ENCODE measurements at regions not wholly inside any gene's neighbourhood (a gene's known extent, or its start where the extent isn't known, plus 50 kb on each side); places are given as distances from the start of the nearest gene placed in this dataset.
"Not testable (repeated sequence)": the region's sequence is repeated elsewhere in the genome, so short reads cannot be mapped to it uniquely, and the experiment has no call there.

- peak; percentile 25 for DNase-seq
Observed at GRCh38 chr20:26216025-26216424, 519.4 kb upstream of the ZNF337 start.

DNA sequence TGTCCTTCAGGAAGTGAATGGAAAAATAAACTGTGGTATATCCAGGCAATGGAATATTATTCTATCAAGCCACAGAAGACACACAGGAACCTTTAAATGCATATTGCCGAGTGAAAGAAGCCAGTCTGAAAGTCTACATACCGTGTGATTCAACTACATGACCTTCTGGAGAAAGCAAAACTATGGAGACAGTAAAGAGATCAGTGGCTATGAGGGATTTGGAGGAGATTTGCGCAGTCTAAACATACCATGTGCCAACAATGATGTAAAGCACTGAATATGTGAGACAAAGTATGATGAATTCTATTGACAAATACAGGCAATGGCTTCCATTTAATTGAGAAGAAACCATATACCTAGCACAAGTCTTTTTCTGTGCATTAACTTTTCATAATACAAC, 518.3 kb upstream of the ZNF337 start:
- DNase-seq, result no peak

- DNase-seq, result no peak
Observed at GRCh38 chr20:26209171-26209941, 512.7 kb upstream of the ZNF337 start.

DNA sequence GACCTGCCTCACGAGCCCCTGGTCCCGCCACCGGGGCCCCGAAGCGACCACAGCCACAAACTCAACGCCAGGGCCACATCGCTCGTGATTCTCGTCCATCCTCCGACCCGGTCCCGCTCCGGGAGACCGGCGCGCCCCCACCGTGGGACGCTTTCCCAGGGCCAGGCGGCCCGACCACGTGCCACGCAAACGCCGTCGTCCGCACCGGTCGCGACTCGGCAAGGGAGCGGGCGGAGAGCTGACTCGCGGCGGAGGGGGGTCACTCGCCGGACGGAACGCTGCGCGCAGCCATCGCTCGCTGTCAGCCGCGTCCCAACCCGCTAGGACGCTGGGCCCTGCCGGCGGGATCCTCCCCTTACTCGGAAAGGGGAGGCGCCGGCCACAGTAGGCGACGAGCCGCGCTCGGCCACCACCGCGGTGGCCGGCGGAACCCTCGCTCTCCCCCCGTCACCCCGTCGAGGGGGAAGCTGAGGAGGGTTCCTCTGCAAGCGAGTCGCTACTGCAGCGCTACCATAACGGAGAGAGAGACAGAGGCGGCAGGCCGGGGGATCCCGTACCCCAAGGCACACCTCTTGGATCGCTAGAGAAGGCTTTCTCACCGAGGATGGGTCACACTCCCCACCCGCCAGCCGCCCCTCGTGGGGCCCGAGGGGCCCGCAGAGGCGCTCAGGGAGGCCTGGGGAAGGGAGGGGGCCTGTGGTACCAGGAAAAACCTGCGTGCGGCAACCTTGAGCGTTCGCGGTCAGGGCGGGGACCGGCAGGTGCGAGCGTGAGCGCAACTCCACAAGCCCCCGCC, 511.8 kb upstream of the ZNF337 start:
- no peak for DNase-seq

DNA sequence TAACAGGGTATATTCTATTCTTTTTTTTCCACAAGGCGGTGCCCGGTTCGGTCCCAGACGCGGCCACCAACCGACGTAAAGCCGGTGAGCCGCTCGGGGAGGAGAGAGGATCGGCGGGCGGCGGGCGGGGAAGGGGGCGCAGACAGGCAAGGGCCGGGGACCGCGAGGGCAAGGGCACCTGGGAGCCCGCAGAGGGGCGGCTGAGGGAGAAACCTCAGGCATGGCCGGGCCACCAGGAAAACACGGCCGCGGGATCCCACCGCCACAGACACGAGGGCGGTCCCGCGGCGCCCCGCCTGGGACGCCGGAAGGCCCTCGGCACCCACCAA, 511.3 kb upstream of the ZNF337 start:
- not testable (repeated sequence) for DNase-seq

GRCh38 chr20:26207237-26207966, 510.7 kb upstream of the ZNF337 start:
- DNase-seq, result no peak

DNA sequence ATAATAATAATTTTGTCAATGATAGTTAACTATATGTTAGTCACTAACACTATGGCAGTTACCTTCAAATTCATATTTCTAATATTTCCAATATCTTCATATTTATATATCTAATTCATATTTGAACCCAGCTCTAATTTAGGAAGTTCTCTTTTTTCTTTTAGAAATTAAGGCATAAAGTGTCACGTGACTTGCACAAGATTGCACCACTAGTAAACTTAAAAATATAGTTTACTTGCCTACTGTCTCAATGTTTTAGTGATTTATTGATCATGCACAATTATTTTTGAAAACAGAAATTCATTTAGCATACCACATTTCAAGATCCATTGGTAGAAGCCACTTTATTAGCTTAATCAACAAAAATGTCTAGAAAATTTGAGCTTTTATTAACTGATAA, 508.7 kb upstream of the ZNF337 start:
- no peak for DNase-seq

DNA sequence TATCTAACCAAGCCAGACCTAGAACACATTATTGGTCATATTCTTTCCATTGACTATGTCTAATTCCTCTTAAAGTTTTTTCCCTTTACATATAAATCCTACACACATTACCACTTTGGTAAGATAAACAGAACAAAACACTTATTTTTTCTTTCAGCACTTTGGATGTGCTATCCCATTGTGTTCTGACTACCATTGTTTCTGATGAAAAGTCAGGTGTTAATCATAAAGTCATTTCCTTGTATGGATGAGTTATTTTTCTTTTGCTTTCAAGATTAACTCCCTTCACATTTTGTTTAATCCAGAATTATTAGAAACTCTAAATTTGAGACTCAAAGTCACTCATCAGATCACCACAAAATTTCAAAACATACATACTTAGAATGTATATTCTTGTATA, 504.4 kb upstream of the ZNF337 start:
- DNase-seq, result not testable (repeated sequence)

GRCh38 chr20:26187329-26187728, 490.7 kb upstream of the ZNF337 start:
- DNase-seq, result not testable (repeated sequence)

DNA sequence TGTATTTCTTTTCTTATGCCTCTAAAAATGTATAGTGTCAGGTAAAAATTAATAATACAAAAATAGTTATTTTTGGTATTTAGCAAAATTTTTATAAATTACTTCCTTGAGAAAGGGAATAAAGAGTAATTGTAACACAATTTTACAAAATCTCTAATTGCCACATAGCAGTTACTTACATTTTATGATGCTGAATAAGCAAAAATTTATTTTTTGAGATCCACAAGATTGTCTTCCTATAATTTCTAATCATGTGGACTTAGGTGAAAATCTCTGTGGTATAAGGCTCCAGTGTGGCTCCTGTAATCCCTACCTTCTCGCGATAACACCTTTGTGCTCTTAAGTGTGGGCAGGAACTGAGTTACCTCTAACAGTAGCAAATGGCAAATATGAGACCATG, 487.1 kb upstream of the ZNF337 start:
- DNase-seq, result not testable (repeated sequence)

DNA sequence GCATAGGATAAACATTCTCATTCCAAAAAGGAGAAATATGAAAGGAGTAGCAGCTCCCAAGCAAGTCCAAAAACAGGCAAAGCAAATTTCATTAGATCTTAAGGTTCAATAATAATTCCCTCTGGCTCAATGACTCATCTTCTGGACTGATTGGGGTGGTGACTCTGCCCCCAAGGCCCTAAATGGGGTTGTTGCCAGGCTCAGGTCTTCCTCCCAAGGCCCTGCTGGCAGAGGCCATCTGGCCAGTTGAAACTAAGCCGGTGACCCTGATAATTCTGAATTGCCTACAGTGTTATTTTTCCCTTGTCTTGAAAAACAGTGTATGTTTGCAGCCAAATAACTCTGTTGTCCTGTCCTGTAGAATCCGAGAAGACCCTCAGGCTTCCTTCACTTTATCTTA, 484.7 kb upstream of the ZNF337 start:
- not testable (repeated sequence) for DNase-seq

DNA sequence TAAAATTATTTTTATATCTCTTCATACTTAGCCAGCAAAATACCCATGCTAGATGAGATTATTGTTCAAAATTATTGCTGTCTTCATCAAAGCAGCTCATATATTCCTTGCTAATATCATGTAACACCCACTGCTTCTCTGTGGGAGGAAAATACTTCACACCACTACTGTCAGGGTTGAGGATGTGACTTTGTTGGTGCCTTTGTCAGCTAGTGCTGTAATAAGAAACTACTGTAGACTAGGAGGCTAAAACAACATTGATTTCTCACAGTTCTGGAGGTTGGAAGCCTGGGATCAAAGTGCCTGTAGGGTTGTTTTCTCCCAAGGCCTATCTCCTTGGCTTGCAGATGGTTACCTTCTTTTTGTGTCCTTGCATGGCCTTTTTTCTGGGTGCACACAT, 475.2 kb upstream of the ZNF337 start:
- DNase-seq, result not testable (repeated sequence)

DNA sequence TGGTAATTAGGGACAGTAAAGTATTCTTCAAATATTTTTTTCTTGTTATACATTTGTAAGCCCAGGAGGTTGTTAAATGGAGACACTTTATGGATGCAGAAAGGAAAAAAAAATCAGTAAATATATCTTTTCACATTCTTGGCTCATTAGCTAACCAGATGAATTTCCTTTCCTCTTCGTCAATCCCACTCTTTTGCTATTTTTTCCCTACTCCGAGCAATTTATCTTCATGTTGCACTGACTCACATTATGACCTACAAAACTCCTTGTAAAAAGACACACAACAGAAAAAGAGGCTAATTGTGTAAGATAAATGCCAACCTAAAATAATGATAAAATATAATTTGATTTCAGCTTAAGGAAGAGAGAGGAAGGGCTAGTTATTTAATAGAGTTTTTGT, 472.9 kb upstream of the ZNF337 start:
- DNase-seq, result peak; percentile 56

DNA sequence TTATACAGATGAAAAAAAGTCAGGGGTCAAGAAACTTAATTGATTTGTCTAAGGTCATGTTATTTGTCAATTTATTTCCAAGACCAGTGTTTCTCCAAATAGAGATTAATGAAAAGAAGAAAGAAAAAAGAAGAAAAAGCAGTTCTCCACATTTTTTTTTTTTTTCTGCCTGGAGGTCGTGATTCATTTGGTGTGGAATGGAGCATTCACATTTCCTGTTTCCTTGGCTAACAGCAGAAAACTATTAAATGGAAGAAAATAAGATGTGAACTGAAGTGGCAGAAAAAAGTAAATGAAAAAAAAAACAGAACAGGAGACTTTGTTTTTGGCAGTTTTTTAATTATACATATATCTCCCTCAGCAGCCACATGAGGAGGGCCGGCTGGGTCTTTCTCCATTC, 470.8 kb upstream of the ZNF337 start:
- peak; percentile 49 for DNase-seq

GRCh38 chr20:26163890-26164289, 467.2 kb upstream of the ZNF337 start:
- peak; percentile 95 for DNase-seq

GRCh38 chr20:26163151-26163550, 466.5 kb upstream of the ZNF337 start:
- not testable (repeated sequence) for DNase-seq

DNA sequence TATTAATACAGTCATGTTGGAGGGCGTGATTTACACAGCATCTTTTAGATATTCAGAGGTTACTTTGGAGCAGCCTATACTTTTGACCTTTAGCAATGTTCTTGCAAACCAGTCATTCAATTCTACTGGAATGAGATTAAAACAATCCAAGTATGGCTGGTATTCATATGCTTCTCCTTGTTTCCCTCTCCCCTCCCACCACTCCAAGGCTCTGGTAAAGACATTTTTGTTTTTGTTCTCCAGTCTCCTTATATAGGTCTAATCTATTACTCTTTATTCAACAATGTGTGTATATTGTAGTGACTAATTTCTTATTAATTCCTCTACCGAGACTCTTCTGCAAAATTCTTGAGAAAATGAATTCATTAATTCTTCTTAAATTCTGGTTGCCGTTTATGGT, 465.1 kb upstream of the ZNF337 start:
- peak; percentile 10 for DNase-seq

DNA sequence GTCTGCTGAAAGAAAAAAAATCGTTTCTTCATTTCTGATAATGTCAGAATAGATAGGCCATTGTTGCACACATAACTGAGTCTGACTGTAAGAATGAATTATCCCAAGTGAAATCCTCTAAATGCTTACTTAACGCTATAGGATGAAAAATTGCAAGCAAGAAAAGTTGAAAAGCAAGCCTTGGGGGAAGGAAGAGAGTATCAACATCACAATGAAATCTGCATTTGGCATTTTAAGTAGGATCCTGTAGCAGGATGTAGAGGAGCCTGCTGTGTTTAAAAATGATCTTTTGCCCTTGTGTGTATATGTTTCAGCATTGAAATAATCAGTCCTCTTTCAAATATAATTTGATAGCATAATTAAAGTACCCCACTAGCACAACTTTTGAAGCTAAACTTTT, 464.3 kb upstream of the ZNF337 start:
- DNase-seq, result not testable (repeated sequence)

DNA sequence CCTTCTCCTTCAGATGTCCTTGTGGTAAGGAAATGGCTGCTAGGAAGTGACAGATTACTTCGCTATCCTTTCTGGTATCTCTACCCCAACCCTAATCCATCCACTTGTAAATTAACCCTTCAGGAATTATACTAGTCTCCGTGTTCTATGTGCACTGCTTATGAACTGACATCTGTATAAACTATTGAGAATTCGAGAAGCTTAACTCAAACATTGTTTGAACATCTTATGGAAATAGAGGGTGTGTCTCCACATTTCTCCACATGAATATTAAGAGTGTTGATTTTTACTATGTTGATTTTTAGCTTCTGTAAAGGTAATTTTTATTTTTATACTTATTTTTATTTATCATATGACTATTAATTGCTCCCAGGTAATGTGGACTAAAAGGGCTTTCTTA, 457.6 kb upstream of the ZNF337 start:
- no peak for DNase-seq

DNA sequence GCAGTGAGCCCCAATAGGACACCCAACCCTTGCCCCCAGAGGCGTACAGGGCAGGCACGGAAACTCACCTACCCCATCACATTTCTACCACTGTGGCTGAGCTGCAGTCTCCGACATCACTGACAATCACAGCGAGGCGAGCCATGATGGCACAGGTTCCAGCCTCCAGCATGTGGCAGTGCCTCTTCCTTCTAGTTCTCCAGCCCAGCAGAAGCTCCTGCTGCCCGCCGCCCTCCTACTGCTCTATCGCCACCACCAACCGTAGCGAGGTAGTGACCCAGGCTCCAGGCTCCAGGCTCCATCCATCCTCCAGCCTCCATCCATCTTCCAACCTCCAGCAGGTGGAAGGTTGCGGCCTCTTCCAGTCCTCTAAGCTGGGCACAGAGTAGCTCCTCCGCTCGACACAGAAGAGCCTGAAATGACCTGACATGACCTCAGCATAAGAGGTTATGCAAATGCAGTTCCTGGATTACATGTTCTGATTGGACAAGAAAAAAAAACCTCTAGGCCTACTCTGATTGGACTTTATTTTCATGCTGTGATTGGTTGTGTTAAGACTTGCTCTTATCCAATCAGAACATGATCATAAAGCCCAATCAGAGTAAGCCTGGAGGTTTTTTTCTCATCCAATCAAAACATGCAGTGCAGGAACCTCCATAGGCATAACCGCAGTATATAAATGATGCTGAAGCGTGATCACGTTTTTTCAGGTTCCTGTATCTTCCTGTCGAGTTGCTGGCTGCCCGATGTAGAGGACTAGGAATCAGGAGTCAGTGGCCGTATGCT, 438.9 kb upstream of the ZNF337 start:
- DNase-seq, result no peak

- DNase-seq, result no peak
Observed at GRCh38 chr20:26134606-26135005, 438.0 kb upstream of the ZNF337 start.

DNA sequence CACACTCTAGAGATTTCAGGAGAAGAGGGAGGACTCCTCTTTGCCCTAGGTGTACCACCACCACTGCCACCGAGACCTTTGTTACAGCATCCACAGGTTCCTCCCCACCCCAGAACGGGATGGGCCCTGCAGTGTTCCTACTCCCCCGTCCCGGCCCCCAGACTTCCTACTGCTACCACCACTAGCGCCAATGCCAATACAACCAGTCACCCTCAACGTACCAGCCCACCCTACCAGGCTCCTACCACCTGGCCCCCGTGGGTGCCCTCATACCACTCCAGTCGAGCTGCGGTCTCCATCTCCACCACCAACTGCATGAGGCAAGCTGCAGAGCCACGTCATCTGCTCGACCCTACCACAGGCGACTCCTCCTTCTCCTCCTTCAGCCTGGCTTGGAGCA, 437.1 kb upstream of the ZNF337 start:
- DNase-seq, result not testable (repeated sequence)

GRCh38 chr20:26120920-26121319, 424.3 kb upstream of the ZNF337 start:
- DNase-seq, result not testable (repeated sequence)

Data from fibroblast of upper back skin (primary cell).